WTC11 (cell line): ENCODE measurements at regions not wholly inside any gene's neighbourhood (a gene's known extent, or its start where the extent isn't known, plus 50 kb on each side); places are given as distances from the start of the nearest gene placed in this dataset.

Experiments
- CTCF ChIP-seq: fragments of 200-600 bp; IDR thresholded peaks from 2 replicates; pipeline ENCODE4 v1.8.0; 2022; ENCODE audit warnings: antibody characterized with exemption
- FOXJ3 ChIP-seq: sonication (generic); formaldehyde crosslinking; IDR thresholded peaks from 2 replicates; pipeline ENCODE4 v1.9.0; 2021; ENCODE audit warnings: missing genetic modification reagents, mild to moderate bottlenecking, borderline replicate concordance
- NFE2L1 ChIP-seq: sonication (generic); formaldehyde crosslinking; IDR thresholded peaks from 2 replicates; pipeline ENCODE4 v1.8.1; 2023; ENCODE audit warnings: missing genetic modification reagents

GRCh38 chr6:15715060-15715459, 52.2 kb upstream of the DTNBP1 start:
- TF ChIP-seq CTCF (no peak), FOXJ3 (CRISPR knock-in tag) (no peak), NFE2L1 (no peak)
